HG03060 (cell line): ENCODE measurements at regions not wholly inside any gene's neighbourhood (a gene's known extent, or its start where the extent isn't known, plus 50 kb on each side); places are given as distances from the start of the nearest gene placed in this dataset.

Experiments
- ATAC-seq: cut with Tn5 transposase; IDR thresholded peaks from one replicate; pipeline ENCODE4 v1.9.1; 2021; ENCODE audit warnings: low read depth, moderate number of reproducible peaks; ENCODE audit not compliant: unreplicated experiment

- ATAC-seq: no peak
Measured at GRCh38 chr2:37857575-37858399, 67.3 kb upstream of the RMDN2 start.

- ATAC-seq: no peak
Measured at GRCh38 chr2:37858400-37858711, 66.7 kb upstream of the RMDN2 start.

- no peak for ATAC-seq
Measured at GRCh38 chr2:37858725-37859267, 66.3 kb upstream of the RMDN2 start.

GRCh38 chr2:37862620-37863019, 62.5 kb upstream of the RMDN2 start:
- no peak for ATAC-seq

- no peak for ATAC-seq
Measured at GRCh38 chr2:37864217-37864616, 60.9 kb upstream of the RMDN2 start.

- no peak for ATAC-seq
Measured at GRCh38 chr2:37865640-37866039, 59.4 kb upstream of the RMDN2 start.

- no peak for ATAC-seq
Measured at GRCh38 chr2:37866171-37866934, 58.7 kb upstream of the RMDN2 start.

GRCh38 chr2:37867166-37867565, 57.9 kb upstream of the RMDN2 start:
- ATAC-seq: no peak

GRCh38 chr2:37868866-37869265, 56.2 kb upstream of the RMDN2 start:
- no peak for ATAC-seq

GRCh38 chr2:37869304-37869703, 55.8 kb upstream of the RMDN2 start:
- no peak for ATAC-seq

- no peak for ATAC-seq
Measured at GRCh38 chr2:37869771-37870170, 55.3 kb upstream of the RMDN2 start.

- ATAC-seq: no peak
Measured at GRCh38 chr2:37870829-37871228, 54.3 kb upstream of the RMDN2 start.

GRCh38 chr2:37871456-37872191, 53.5 kb upstream of the RMDN2 start:
- ATAC-seq: peak; percentile 63

GRCh38 chr2:37872192-37872750, 52.8 kb upstream of the RMDN2 start:
- no peak for ATAC-seq

GRCh38 chr2:37873229-37873628, 51.9 kb upstream of the RMDN2 start:
- no peak for ATAC-seq

GRCh38 chr2:37873749-37874330, 51.2 kb upstream of the RMDN2 start:
- no peak for ATAC-seq

- no peak for ATAC-seq
Measured at GRCh38 chr2:37874470-37874869, 50.6 kb upstream of the RMDN2 start.
